Amniotic epithelial cell (primary cell): ENCODE measurements at regions not wholly inside any gene's neighbourhood (a gene's known extent, or its start where the extent isn't known, plus 50 kb on each side); places are given as distances from the start of the nearest gene placed in this dataset.

Experiments used
- DNase-seq: peaks from one replicate; pipeline ENCODE4 v3.0.0-alpha.2; 2010; ENCODE audit warnings: low read depth

GRCh38 chr10:114770009-114770408 is 51.6 kb upstream of the FHIP2A start:
- no peak for DNase-seq

GRCh38 chr10:114771157-114771556 is 50.4 kb upstream of the FHIP2A start:
- no peak for DNase-seq

GRCh38 chr10:114771749-114772148 is 49.8 kb upstream of the FHIP2A start:
- no peak for DNase-seq
